ENCODE measurements at regions not wholly inside any gene's neighbourhood (a gene's known extent, or its start where the extent isn't known, plus 50 kb on each side); places are given as distances from the start of the nearest gene placed in this dataset.
"Not testable (repeated sequence)": the region's sequence is repeated elsewhere in the genome, so short reads cannot be mapped to it uniquely, and the experiment has no call there.

GRCh38 chr9:103068753-103069152 lies 73.6 kb downstream of the CYLC2 start:
- no peak for DNase-seq (ENCODE audit: low read depth in 2 of 2)

- no peak for DNase-seq (ENCODE audit: low read depth in 2 of 2)
Measured at GRCh38 chr9:103078581-103078980, 83.4 kb downstream of the CYLC2 start.

- DNase-seq (ENCODE audit: low read depth in 2 of 2) = no peak
Measured at GRCh38 chr9:103082494-103082893, 87.4 kb downstream of the CYLC2 start.

- no peak for DNase-seq (ENCODE audit: low read depth in 2 of 2)
Measured at GRCh38 chr9:103089357-103089756, 94.2 kb downstream of the CYLC2 start.

- DNase-seq (ENCODE audit: low read depth in 2 of 2) = no peak
Measured at GRCh38 chr9:103104101-103104500, 109.0 kb downstream of the CYLC2 start.

- no peak for DNase-seq (ENCODE audit: low read depth in 2 of 2)
Measured at GRCh38 chr9:103116246-103116645, 121.1 kb downstream of the CYLC2 start.

- DNase-seq (ENCODE audit: low read depth in 2 of 2) = no peak
Measured at GRCh38 chr9:103126494-103126893, 131.4 kb downstream of the CYLC2 start.

- DNase-seq (ENCODE audit: low read depth in 2 of 2) = no peak
Measured at GRCh38 chr9:103139891-103140290, 144.8 kb downstream of the CYLC2 start.

- DNase-seq (ENCODE audit: low read depth in 2 of 2) = no peak
Measured at GRCh38 chr9:103152473-103152872, 157.3 kb downstream of the CYLC2 start.

GRCh38 chr9:103167530-103167929 lies 172.4 kb downstream of the CYLC2 start:
- no peak for DNase-seq (ENCODE audit: low read depth in 2 of 2)

- no peak for DNase-seq (ENCODE audit: low read depth in 2 of 2)
Measured at GRCh38 chr9:103168254-103168653, 173.1 kb downstream of the CYLC2 start.

GRCh38 chr9:103169798-103170197 lies 174.7 kb downstream of the CYLC2 start:
- DNase-seq (ENCODE audit: low read depth in 2 of 2) = no peak

GRCh38 chr9:103183701-103184171 lies 188.6 kb downstream of the CYLC2 start:
- DNase-seq (ENCODE audit: low read depth in 2 of 2) = no peak

GRCh38 chr9:103186959-103187358 lies 191.8 kb downstream of the CYLC2 start:
- DNase-seq (ENCODE audit: low read depth in 2 of 2) = no peak

- DNase-seq (ENCODE audit: low read depth in 2 of 2) = no peak
Measured at GRCh38 chr9:103188781-103189350, 193.7 kb downstream of the CYLC2 start.

- no peak for DNase-seq (ENCODE audit: low read depth in 2 of 2)
Measured at GRCh38 chr9:103193992-103194391, 198.9 kb downstream of the CYLC2 start.

- DNase-seq (ENCODE audit: low read depth in 2 of 2) = no peak
Measured at GRCh38 chr9:103203172-103203571, 208.0 kb downstream of the CYLC2 start.

- not testable (repeated sequence) for DNase-seq (ENCODE audit: low read depth in 2 of 2)
Measured at GRCh38 chr9:103205881-103206585, 210.9 kb downstream of the CYLC2 start.

- DNase-seq (ENCODE audit: low read depth in 2 of 2) = no peak
Measured at GRCh38 chr9:103210607-103211006, 215.5 kb downstream of the CYLC2 start.

- DNase-seq (ENCODE audit: low read depth in 2 of 2) = no peak
Measured at GRCh38 chr9:103215197-103215596, 220.1 kb downstream of the CYLC2 start.

GRCh38 chr9:103225702-103226646 lies 230.8 kb downstream of the CYLC2 start:
- no peak for DNase-seq (ENCODE audit: low read depth in 2 of 2)

GRCh38 chr9:103226647-103227013 lies 231.5 kb downstream of the CYLC2 start:
- no peak for DNase-seq (ENCODE audit: low read depth in 2 of 2)

All from stimulated activated CD4-positive, alpha-beta T cell treated with anti-CD3 and anti-CD28 coated beads, Interleukin-1b, Interleukin-23, amount 100 ng/mL, for 4 hours (primary cell).